Testis (tissue), 2 donors: ENCODE measurements at regions not wholly inside any gene's neighbourhood (a gene's known extent, or its start where the extent isn't known, plus 50 kb on each side); places are given as distances from the start of the nearest gene placed in this dataset.
"Not testable (repeated sequence)": the region's sequence is repeated elsewhere in the genome, so short reads cannot be mapped to it uniquely, and the experiment has no call there.

Experiments used
- DNase-seq: peaks from one replicate; pipeline ENCODE4 v3.0.0-alpha.2; 2019
- H3K27ac ChIP-seq, 2 donors: fragments of 200-600 bp; sonication (generic); one replicate each; pipeline ENCODE4 v1.5.1; 2019
- H3K27me3 ChIP-seq: fragments of 200-600 bp; sonication (generic); one replicate; pipeline ENCODE4 v1.5.1; 2019
- H3K36me3 ChIP-seq: fragments of 200-600 bp; sonication (generic); one replicate; pipeline ENCODE4 v1.5.1; 2017; ENCODE audit warnings: low read depth; ENCODE audit errors: missing control alignments
- H3K4me1 ChIP-seq: fragments of 200-600 bp; sonication (generic); one replicate; pipeline ENCODE4 v1.5.1; 2019
- H3K4me3 ChIP-seq, 2 donors: fragments of 200-600 bp; sonication (generic); one replicate each; pipeline ENCODE4 v1.5.1; 2017 to 2019
- H3K9me3 ChIP-seq: fragments of 200-600 bp; sonication (generic); one replicate; pipeline ENCODE4 v1.5.1; 2017
- WGBS, 2 donors: methylation state at CpG; one replicate each; pipeline ENCODE4 v1.1.5; 2018; 5-methylcytosine and 5-hydroxymethylcytosine counted together
- intact Hi-C: fragments of 100-400 bp; cut with DNase I; formaldehyde crosslinking; loops from one replicate; pipeline ENCODE4 v1.15.1; 2023; ENCODE audit warnings: low total_unique reads

GRCh38 chr11:67940440-67940839, 63.5 kb downstream of the UNC93B1 start:
- H3K36me3 ChIP-seq, H3K27me3 ChIP-seq, H3K4me1 ChIP-seq, intact Hi-C loops, H3K9me3 ChIP-seq, H3K27ac ChIP-seq, H3K4me3 ChIP-seq, DNase-seq: not testable (repeated sequence)
- 84 to 87% methylated on average over 2 of the region's 2 CpGs for WGBS, 2 donors

DNA sequence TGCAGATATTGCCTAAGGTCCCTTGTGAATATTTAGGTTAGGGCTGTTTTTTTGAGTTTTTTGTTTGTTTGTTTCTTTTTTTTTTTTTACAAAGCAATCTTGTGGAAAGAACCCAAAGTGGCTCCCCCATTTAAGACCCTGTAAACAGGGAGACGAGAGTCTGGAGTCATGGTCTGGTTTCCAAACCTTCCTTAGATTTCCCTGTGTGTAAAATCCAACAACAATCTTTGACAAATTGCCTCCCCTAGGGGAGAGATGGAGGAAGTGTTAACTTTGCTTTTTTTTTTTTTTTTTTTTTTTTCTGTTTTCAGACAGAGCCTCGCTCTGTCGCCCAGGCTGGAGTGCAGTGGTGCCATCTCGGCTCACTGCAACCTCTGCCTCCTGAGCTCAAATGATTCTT, 64.9 kb downstream of the UNC93B1 start:
- 36 to 61% methylated on average over 1 of the region's 4 CpGs for WGBS, 2 donors
- DNase-seq, H3K36me3 ChIP-seq, H3K27me3 ChIP-seq, intact Hi-C loops, H3K9me3 ChIP-seq, H3K4me1 ChIP-seq, H3K4me3 ChIP-seq, H3K27ac ChIP-seq: not testable (repeated sequence)

DNA sequence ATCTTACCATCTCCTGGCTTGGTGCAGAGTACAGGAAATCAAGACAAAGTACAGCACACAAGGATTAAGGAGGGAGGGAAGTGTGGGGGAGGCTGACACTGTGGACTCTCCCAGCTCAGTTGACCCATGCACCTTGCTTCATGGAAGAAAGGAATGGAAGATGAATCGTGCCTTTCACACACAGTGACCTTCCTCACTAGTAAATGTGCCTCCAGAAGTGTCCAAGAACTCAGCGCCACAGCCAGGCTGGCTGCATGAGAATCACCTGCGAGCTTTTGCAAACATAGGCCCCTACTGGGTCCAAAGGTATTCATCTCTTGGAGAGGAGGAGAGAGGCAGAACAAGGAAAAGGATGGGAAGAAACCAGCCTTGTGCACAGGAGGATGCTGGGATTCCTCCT, 65.5 kb downstream of the UNC93B1 start:
- H3K9me3 ChIP-seq, intact Hi-C loops, H3K27ac ChIP-seq, H3K4me1 ChIP-seq, H3K36me3 ChIP-seq, DNase-seq, H3K27me3 ChIP-seq, H3K4me3 ChIP-seq: not testable (repeated sequence)
- 57 to 67% methylated on average over 3 of the region's 3 CpGs for WGBS, 2 donors

GRCh38 chr11:67923565-67923964, 80.3 kb downstream of the UNC93B1 start:
- H3K36me3 ChIP-seq, intact Hi-C loops, DNase-seq, H3K9me3 ChIP-seq, H3K27me3 ChIP-seq, H3K4me3 ChIP-seq, H3K27ac ChIP-seq, H3K4me1 ChIP-seq: not testable (repeated sequence)
- 46 to 54% methylated on average over 7 of the region's 7 CpGs for WGBS, 2 donors

DNA sequence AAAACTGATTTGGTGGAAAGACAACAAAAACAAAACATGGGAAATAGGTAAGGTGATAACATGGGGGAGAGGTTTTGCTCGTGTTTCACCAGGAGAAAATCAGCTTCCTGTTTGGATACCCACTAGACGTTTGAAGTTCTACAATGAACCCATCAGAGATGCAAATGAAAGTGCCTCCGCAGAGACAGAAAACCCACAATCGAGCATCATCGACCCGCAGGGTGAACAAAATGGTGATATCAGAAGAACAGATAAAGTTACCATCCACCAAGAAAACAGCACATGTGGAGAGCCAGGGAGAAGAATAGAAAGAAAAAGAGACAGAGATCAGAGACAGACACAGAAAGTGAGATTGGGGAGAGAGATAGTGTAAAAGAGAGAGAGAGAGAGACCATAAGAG, 83.4 kb downstream of the UNC93B1 start:
- intact Hi-C loops, DNase-seq, H3K9me3 ChIP-seq, H3K36me3 ChIP-seq, H3K4me1 ChIP-seq, H3K27me3 ChIP-seq, H3K4me3 ChIP-seq, H3K27ac ChIP-seq: not testable (repeated sequence)
- WGBS, 2 donors, result 58 to 69% methylated on average over 6 of the region's 6 CpGs

GRCh38 chr11:67912184-67912583, 91.7 kb downstream of the UNC93B1 start:
- H3K36me3 ChIP-seq, H3K27me3 ChIP-seq, intact Hi-C loops, H3K27ac ChIP-seq, H3K4me1 ChIP-seq, H3K4me3 ChIP-seq, DNase-seq, H3K9me3 ChIP-seq: not testable (repeated sequence)
- 92 to 95% methylated on average over 3 of the region's 3 CpGs for WGBS, 2 donors

- H3K9me3 ChIP-seq, H3K27ac ChIP-seq, H3K27me3 ChIP-seq, H3K36me3 ChIP-seq, H3K4me3 ChIP-seq, H3K4me1 ChIP-seq, DNase-seq, intact Hi-C loops: not testable (repeated sequence)
- WGBS, 2 donors, result 66 to 67% methylated on average over 2 of the region's 2 CpGs
These were observed 92.7 kb downstream of the UNC93B1 start for GRCh38 chr11:67911211-67911610.

GRCh38 chr11:67910803-67911202, 93.1 kb downstream of the UNC93B1 start:
- intact Hi-C loops, H3K27me3 ChIP-seq, H3K36me3 ChIP-seq, H3K4me1 ChIP-seq, DNase-seq, H3K9me3 ChIP-seq, H3K4me3 ChIP-seq, H3K27ac ChIP-seq: not testable (repeated sequence)
- WGBS, 2 donors, result 75 to 86% methylated on average over 1 of the region's 1 CpG

DNA sequence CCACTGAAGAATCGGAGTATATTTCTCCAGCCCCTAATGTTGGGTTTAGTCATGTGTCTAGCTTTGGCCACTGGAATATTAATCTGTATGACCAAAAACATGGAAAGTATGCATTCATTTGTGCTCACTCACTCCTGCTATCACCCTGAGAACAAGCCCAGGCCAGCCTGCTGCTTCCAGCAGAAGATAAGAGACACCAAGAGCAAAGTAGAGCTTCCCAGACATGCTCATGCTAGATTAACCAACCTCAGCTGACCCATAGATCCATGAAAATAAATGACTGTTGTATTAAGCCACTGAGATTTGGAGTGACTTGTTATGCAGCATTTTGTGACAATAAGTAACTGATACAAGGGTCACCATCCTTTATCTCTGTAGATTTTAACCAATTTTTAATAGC, 96.9 kb downstream of the UNC93B1 start:
- H3K4me1 ChIP-seq, intact Hi-C loops, DNase-seq, H3K27me3 ChIP-seq, H3K9me3 ChIP-seq, H3K36me3 ChIP-seq, H3K4me3 ChIP-seq, H3K27ac ChIP-seq: not testable (repeated sequence)
- WGBS, 2 donors, result 80 to 100% methylated on average over 1 of the region's 1 CpG

GRCh38 chr11:67899462-67899861, 104.4 kb downstream of the UNC93B1 start:
- intact Hi-C loops, H3K9me3 ChIP-seq: not testable (repeated sequence)
- 0 to 38% methylated on average over 1 to 2 of the region's 2 CpGs for WGBS, 2 donors

DNA sequence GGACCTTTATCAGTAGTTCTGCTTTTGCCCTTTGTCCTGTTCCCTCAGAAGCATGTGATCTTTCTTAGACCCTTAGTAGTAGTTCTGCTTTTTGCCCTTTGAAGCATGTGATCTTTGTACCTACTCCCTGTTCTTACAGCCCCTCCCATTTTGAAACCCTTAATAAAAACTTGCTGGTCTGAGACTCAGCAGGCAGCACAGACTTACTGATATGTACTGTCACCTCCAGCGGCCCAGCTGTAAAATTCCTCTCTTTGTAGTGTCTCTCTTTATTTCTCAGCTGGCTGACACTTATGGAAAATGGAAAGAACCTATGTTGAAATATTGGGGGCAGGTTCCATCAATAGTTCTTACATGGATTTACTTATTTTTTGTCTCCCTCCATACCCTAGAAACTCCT, 110.4 kb downstream of the UNC93B1 start:
- H3K36me3 ChIP-seq, H3K9me3 ChIP-seq, DNase-seq, H3K4me1 ChIP-seq, H3K27ac ChIP-seq, H3K4me3 ChIP-seq, intact Hi-C loops, H3K27me3 ChIP-seq: not testable (repeated sequence)
- WGBS, 2 donors, result 55 to 76% methylated on average over 1 of the region's 1 CpG

More at GRCh38 chr11:67899462-67899861, 104.4 kb downstream of the UNC93B1 start:
- not testable (repeated sequence) for H3K4me3 ChIP-seq, H3K36me3 ChIP-seq, DNase-seq, H3K27ac ChIP-seq, H3K27me3 ChIP-seq, H3K4me1 ChIP-seq

GRCh38 chr11:67889646-67890045, 114.3 kb downstream of the UNC93B1 start:
- H3K27ac ChIP-seq, H3K9me3 ChIP-seq, DNase-seq, H3K27me3 ChIP-seq, H3K4me1 ChIP-seq, H3K36me3 ChIP-seq, H3K4me3 ChIP-seq, intact Hi-C loops: not testable (repeated sequence)
- 74 to 82% methylated on average over 4 of the region's 4 CpGs for WGBS, 2 donors

- H3K27me3 ChIP-seq, H3K9me3 ChIP-seq, intact Hi-C loops, H3K4me1 ChIP-seq, H3K27ac ChIP-seq, H3K4me3 ChIP-seq, H3K36me3 ChIP-seq, DNase-seq: not testable (repeated sequence)
- WGBS, 2 donors, result 74 to 84% methylated on average over 8 of the region's 8 CpGs
These were observed 115.8 kb downstream of the UNC93B1 start for GRCh38 chr11:67888056-67888455.
